SU-DHL-6 (cell line): ENCODE measurements at regions not wholly inside any gene's neighbourhood (a gene's known extent, or its start where the extent isn't known, plus 50 kb on each side); places are given as distances from the start of the nearest gene placed in this dataset.

Experiments
- CTCF ChIP-seq: fragments of 200-600 bp; sonication (generic); IDR thresholded peaks from one replicate; pipeline ENCODE4 v1.5.1; 2017; ENCODE audit warnings: antibody characterized with exemption, mild to moderate bottlenecking, low read length, moderate library complexity; ENCODE audit not compliant: insufficient read depth, poor library complexity, severe bottlenecking
- EZH2phosphoT487 ChIP-seq: fragments of 200-600 bp; sonication (generic), shearing (Covaris generic); conservative IDR thresholded peaks from 2 replicates; pipeline ENCODE4 v1.6.1; 2018; ENCODE audit warnings: mild to moderate bottlenecking, antibody characterized with exemption, low read length, moderate library complexity, mixed read lengths

GRCh38 chr20:47972916-47973309 lies 187.6 kb upstream of the SULF2 start:
- no peak for TF ChIP-seq CTCF
- no peak for TF ChIP-seq EZH2phosphoT487
